ENCODE measurements at regions not wholly inside any gene's neighbourhood (a gene's known extent, or its start where the extent isn't known, plus 50 kb on each side); places are given as distances from the start of the nearest gene placed in this dataset.
A peak's percentile ranks its signal among the peaks of the same experiment; 100 is the strongest.

- Mint-ChIP-seq H3K36me3 (ENCODE audit: low read depth) (no peaks in the 10 kb centered on the region), H3K4me1 (ENCODE audit: low read depth) (no peaks in the 10 kb centered on the region), H3K4me3 (no peak overlapping the region), H3K27me3 (no peaks in the 10 kb centered on the region), H3K9me3 (no peaks in the 10 kb centered on the region), H3K27ac (no peak overlapping the region)
- ChIA-PET CTCF (no interaction called here), POLR2A (no interaction called here)
- intact Hi-C loops (cut with micrococcal nuclease) = no loop called here
- no peak for ATAC-seq
- DNase-seq = no peak
- no peak for TF ChIP-seq CTCF (IDR thresholded peaks at IDR 0.05)
These were observed 306.9 kb upstream of the C9orf72 start for GRCh38 chr9:27880156-27880555.

- H3K4me1 Mint-ChIP-seq (ENCODE audit: low read depth) = no peaks in the 10 kb centered on the region
- TF ChIP-seq CTCF (IDR thresholded peaks at IDR 0.05) = no peak
- CTCF ChIA-PET = no interaction called here
These were observed 307.4 kb upstream of the C9orf72 start for GRCh38 chr9:27880635-27881034.

GRCh38 chr9:27888661-27889295 is 315.5 kb upstream of the C9orf72 start:
- Mint-ChIP-seq H3K27ac (no peak overlapping the region), H3K4me1 (ENCODE audit: low read depth) (no peaks in the 10 kb centered on the region), H3K27me3 (peaks cover 2% of the 10 kb centered on the region), H3K36me3 (ENCODE audit: low read depth) (no peaks in the 10 kb centered on the region), H3K4me3 (no peak overlapping the region), H3K9me3 (no peaks in the 10 kb centered on the region)
- intact Hi-C loops (cut with micrococcal nuclease) = no loop called here
- DNase-seq = peak; percentile 76
- ChIA-PET CTCF (interaction anchor here (0.6 to 1.1 kb wide), 5 partner anchors 16 to 213 kb away, joined by 3 to 4 read pairs (median 3); no protein-coding TSS in a partner anchor), POLR2A (no interaction called here)
- peak; percentile 96 for ATAC-seq
- TF ChIP-seq CTCF (IDR thresholded peaks at IDR 0.05) = peak; percentile 79

More at GRCh38 chr9:27880635-27881034, 307.4 kb upstream of the C9orf72 start:
- Mint-ChIP-seq H3K9me3 (no peaks in the 10 kb centered on the region), H3K4me3 (no peak overlapping the region), H3K36me3 (ENCODE audit: low read depth) (no peaks in the 10 kb centered on the region), H3K27me3 (no peaks in the 10 kb centered on the region), H3K27ac (no peak overlapping the region)
- intact Hi-C loops (cut with micrococcal nuclease) = no loop called here
- ATAC-seq (no peak), DNase-seq (no peak)
- POLR2A ChIA-PET = no interaction called here

- intact Hi-C loops (cut with micrococcal nuclease) = no loop called here
- H3K4me1 Mint-ChIP-seq (ENCODE audit: low read depth) = no peaks in the 10 kb centered on the region
- ATAC-seq (no peak), DNase-seq (no peak)
- H3K4me3 Mint-ChIP-seq = no peak overlapping the region
- H3K36me3 Mint-ChIP-seq (ENCODE audit: low read depth) = no peaks in the 10 kb centered on the region
- POLR2A ChIA-PET = interaction anchor here (1.0 kb wide), 1 partner anchor 9 kb away, joined by 4 read pairs; no protein-coding TSS in a partner anchor
- H3K27me3 Mint-ChIP-seq = peaks cover 4% of the 10 kb centered on the region
- TF ChIP-seq CTCF (IDR thresholded peaks at IDR 0.05) = no peak
- no peak overlapping the region for H3K27ac Mint-ChIP-seq
- CTCF ChIA-PET = no interaction called here
- no peaks in the 10 kb centered on the region for H3K9me3 Mint-ChIP-seq
These were observed 351.2 kb upstream of the C9orf72 start for GRCh38 chr9:27924502-27924901.

- no peak for DNase-seq
- ChIA-PET CTCF (no interaction called here), POLR2A (no interaction called here)
- no peak overlapping the region for H3K27ac Mint-ChIP-seq
- no peak overlapping the region for H3K4me3 Mint-ChIP-seq
- ATAC-seq = no peak
- no peaks in the 10 kb centered on the region for H3K4me1 Mint-ChIP-seq (ENCODE audit: low read depth)
- H3K27me3 Mint-ChIP-seq = no peaks in the 10 kb centered on the region
- H3K9me3 Mint-ChIP-seq = no peaks in the 10 kb centered on the region
- TF ChIP-seq CTCF (IDR thresholded peaks at IDR 0.05) = no peak
- intact Hi-C loops (cut with micrococcal nuclease) = no loop called here
- no peaks in the 10 kb centered on the region for H3K36me3 Mint-ChIP-seq (ENCODE audit: low read depth)
These were observed 352.5 kb upstream of the C9orf72 start for GRCh38 chr9:27925815-27926214.
